RWPE2 (cell line): ENCODE measurements at regions not wholly inside any gene's neighbourhood (a gene's known extent, or its start where the extent isn't known, plus 50 kb on each side); places are given as distances from the start of the nearest gene placed in this dataset.

Experiments used
- ATAC-seq: fragments of 200-7000 bp; cut with Tn5 transposase; 3 replicates; pipeline ENCODE4 v1.9.1; 2021; ENCODE audit warnings: low read depth
- DNase-seq: peaks from one replicate; pipeline ENCODE4 v3.0.0-alpha.2; 2020; ENCODE audit warnings: low spot score
- H3K27ac ChIP-seq: fragments of 450-650 bp; 2 replicates; pipeline ENCODE4 v1.5.1; 2017; ENCODE audit warnings: mild to moderate bottlenecking; ENCODE audit not compliant: poor library complexity, severe bottlenecking
- H3K27me3 ChIP-seq: fragments of 250-450 bp; sonication (Bioruptor Pico); 2 replicates; pipeline ENCODE4 v1.5.1; 2021; ENCODE audit warnings: mild to moderate bottlenecking, moderate library complexity; ENCODE audit not compliant: insufficient read depth, poor library complexity, severe bottlenecking
- H3K36me3 ChIP-seq: fragments of 250-450 bp; sonication (Bioruptor Pico); 2 replicates; pipeline ENCODE4 v1.5.1; 2020; ENCODE audit warnings: low read depth, mild to moderate bottlenecking, moderate library complexity
- H3K4me1 ChIP-seq: fragments of 250-450 bp; sonication (Bioruptor Pico); 2 replicates; pipeline ENCODE4 v1.5.1; 2021; ENCODE audit warnings: mild to moderate bottlenecking, moderate library complexity; ENCODE audit not compliant: insufficient read depth, poor library complexity, severe bottlenecking
- H3K4me3 ChIP-seq: fragments of 250-450 bp; sonication (Bioruptor Pico); 2 replicates; pipeline ENCODE4 v1.5.1; 2021; ENCODE audit warnings: mild to moderate bottlenecking, moderate library complexity; ENCODE audit not compliant: severe bottlenecking
- H3K9me3 ChIP-seq: fragments of 250-450 bp; sonication (Bioruptor Pico); 2 replicates; pipeline ENCODE4 v1.5.1; 2021; ENCODE audit warnings: mild to moderate bottlenecking, moderate library complexity; ENCODE audit not compliant: severe bottlenecking
- CTCF ChIP-seq: fragments of 450-650 bp; IDR thresholded peaks from one replicate; pipeline ENCODE4 v1.5.1; 2017; ENCODE audit warnings: mild to moderate bottlenecking, moderate library complexity; ENCODE audit not compliant: poor library complexity, severe bottlenecking

- no peak for DNase-seq
- peak; percentile 63; the same call in 1 of the 3 replicates for ATAC-seq
- Histone ChIP-seq H3K4me1 (peaks cover 7% of the 10 kb centered on the region), H3K27me3 (no peaks in the 10 kb centered on the region), H3K36me3 (no peaks in the 10 kb centered on the region), H3K4me3 (no peak overlapping the region), H3K27ac (no peak overlapping the region), H3K9me3 (no peaks in the 10 kb centered on the region)
- no peak for TF ChIP-seq CTCF
These were observed 199.0 kb downstream of the NUFIP1 start for GRCh38 chr13:44790289-44790688.

- Histone ChIP-seq H3K4me1 (peaks cover 7% of the 10 kb centered on the region), H3K9me3 (no peaks in the 10 kb centered on the region), H3K27ac (no peak overlapping the region), H3K27me3 (no peaks in the 10 kb centered on the region), H3K4me3 (no peak overlapping the region), H3K36me3 (no peaks in the 10 kb centered on the region)
- DNase-seq (no peak), ATAC-seq (no peak)
- no peak for TF ChIP-seq CTCF
These were observed 201.7 kb downstream of the NUFIP1 start for GRCh38 chr13:44787617-44788016.

- Histone ChIP-seq H3K27me3 (no peaks in the 10 kb centered on the region), H3K4me3 (no peak overlapping the region), H3K36me3 (no peaks in the 10 kb centered on the region), H3K4me1 (peaks cover 7% of the 10 kb centered on the region), H3K27ac (no peak overlapping the region), H3K9me3 (no peaks in the 10 kb centered on the region)
- no peak for DNase-seq
- ATAC-seq, result no peak
- TF ChIP-seq CTCF, result no peak
These were observed 202.5 kb downstream of the NUFIP1 start for GRCh38 chr13:44786756-44787155.

- no peak for ATAC-seq
These were observed 203.9 kb downstream of the NUFIP1 start for GRCh38 chr13:44785401-44785800.

More at GRCh38 chr13:44785401-44785800, 203.9 kb downstream of the NUFIP1 start:
- DNase-seq, result no peak
- Histone ChIP-seq H3K4me1 (peaks cover 2% of the 10 kb centered on the region), H3K27me3 (no peaks in the 10 kb centered on the region), H3K27ac (no peak overlapping the region), H3K9me3 (no peaks in the 10 kb centered on the region), H3K36me3 (no peaks in the 10 kb centered on the region), H3K4me3 (no peak overlapping the region)
- TF ChIP-seq CTCF, result no peak
